T-cell (primary cell): ENCODE measurements at regions not wholly inside any gene's neighbourhood (a gene's known extent, or its start where the extent isn't known, plus 50 kb on each side); places are given as distances from the start of the nearest gene placed in this dataset.

ENCODE experiments used
- ATAC-seq, 4 experiments: fragments of 200-7000 bp in 3 of 4; fragments of 150-1000 bp in 1 of 4; cut with Tn5 transposase; replicated peaks in 1 of 4; 1 replicate in 3 of 4; 2 replicates in 1 of 4; pipeline ENCODE4 v1.10.0; 2021; ENCODE audit warnings: moderate library complexity in 3 of 4, mild to moderate bottlenecking in 2 of 4, moderate number of reproducible peaks in 1 of 4
- CTCF ChIA-PET, 2 donors: fragments of 300-600 bp; sonication (Branson Sonifier 250); formaldehyde crosslinking; loops; one replicate each; lab custom pipeline; 2022; ENCODE audit warnings: antibody characterized with exemption in 2 of 2; lab: Charles Lee
- POLR2A ChIA-PET, 2 donors: fragments of 300-600 bp; sonication (Branson Sonifier 250); formaldehyde crosslinking; loops; one replicate each; lab custom pipeline; 2022; ENCODE audit warnings: antibody characterized with exemption in 2 of 2; lab: Charles Lee
- DNase-seq, 35 experiments: peaks; one replicate each; pipeline versions ENCODE4 v3.0.0 to v3.0.0-alpha.2; 2013 to 2023
- H3K27ac ChIP-seq: one replicate; pipeline ENCODE4 v1.5.1; 2013; ENCODE audit warnings: low read length
- H3K27me3 ChIP-seq, 2 experiments: replicated peaks in 1 of 2; 1 replicate in 1 of 2; 2 replicates in 1 of 2; pipeline versions ENCODE4 v1.6.1 to v1.7.0; 2013; ENCODE audit warnings: low read length in 1 of 2, mixed read lengths in 1 of 2; ENCODE audit not compliant: control insufficient read depth in 2 of 2, insufficient read depth in 2 of 2; ENCODE audit errors: extremely low read depth in 1 of 2
- H3K36me3 ChIP-seq, 2 donors: 1 replicate in 1 of 2; 2 replicates in 1 of 2; pipeline versions ENCODE4 v1.6.1 to v1.7.0; 2013; ENCODE audit warnings: low read length in 1 of 2; ENCODE audit not compliant: control insufficient read depth in 2 of 2, insufficient read depth in 1 of 2; ENCODE audit errors: extremely low read depth in 1 of 2
- H3K4me1 ChIP-seq, 2 experiments: 1 replicate in 1 of 2; 2 replicates in 1 of 2; pipeline versions ENCODE4 v1.6.1 to v1.7.0; 2013; ENCODE audit warnings: low read length in 2 of 2, mixed read lengths in 1 of 2; ENCODE audit not compliant: insufficient read depth in 2 of 2, control insufficient read depth in 1 of 2; ENCODE audit errors: extremely low read depth in 1 of 2
- H3K4me3 ChIP-seq, 2 donors: 1 replicate in 1 of 2; 2 replicates in 1 of 2; pipeline versions ENCODE4 v1.5.1 to v1.7.0; 2013; ENCODE audit warnings: mild to moderate bottlenecking in 2 of 2, low read length in 1 of 2, moderate library complexity in 1 of 2; ENCODE audit not compliant: control insufficient read depth in 1 of 2; ENCODE audit errors: extremely low read depth in 1 of 2
- H3K9me3 ChIP-seq: 2 replicates; pipeline ENCODE4 v1.7.0; 2013
- H3K27ac Mint-ChIP-seq, 2 donors: one replicate each; pipeline ENCODE4 v1.8.0; 2020 to 2021; ENCODE audit warnings: mild to moderate bottlenecking in 2 of 2, mixed read lengths in 2 of 2
- H3K27me3 Mint-ChIP-seq, 2 donors: one replicate each; pipeline ENCODE4 v1.8.0; 2021 to 2022; ENCODE audit warnings: mixed read lengths in 2 of 2
- H3K36me3 Mint-ChIP-seq: one replicate; pipeline ENCODE4 v1.8.0; 2021; ENCODE audit warnings: mixed read lengths
- H3K4me1 Mint-ChIP-seq, 3 donors: one replicate each; pipeline ENCODE4 v1.8.0; 2020 to 2022; ENCODE audit warnings: mixed read lengths in 3 of 3, mild to moderate bottlenecking in 1 of 3
- H3K4me3 Mint-ChIP-seq, 3 donors: one replicate each; pipeline ENCODE4 v1.8.0; 2020 to 2022; ENCODE audit warnings: mild to moderate bottlenecking in 3 of 3, mixed read lengths in 3 of 3, moderate library complexity in 3 of 3
- H3K9me3 Mint-ChIP-seq, 3 donors: one replicate each; pipeline ENCODE4 v1.8.0; 2020 to 2022; ENCODE audit warnings: mixed read lengths in 3 of 3
- WGBS: methylation state at CpG from one replicate; pipeline ENCODE4 v1.1.5; 2013; ENCODE audit warnings: missing lambda C conversion rate; ENCODE audit not compliant: insufficient coverage; 5-methylcytosine and 5-hydroxymethylcytosine counted together

GRCh38 chr20:12072221-12072953 is 154.7 kb downstream of the BTBD3 start:
- Histone ChIP-seq H3K27ac (no peak overlapping the region), H3K4me1 (no peaks in the 10 kb centered on the region), H3K4me3 (no peak overlapping the region), H3K27me3 (no peaks in the 10 kb centered on the region), H3K36me3 (no peaks in the 10 kb centered on the region), H3K9me3 (no peaks in the 10 kb centered on the region)
- Mint-ChIP-seq H3K27me3 (no peaks in the 10 kb centered on the region), H3K27ac (no peak overlapping the region), H3K4me3 (no peak overlapping the region), H3K4me1 (no peaks in the 10 kb centered on the region), H3K9me3 (peaks cover 2 to 12% (median 4%) of the 10 kb centered on the region in 3 donors), H3K36me3 (no peaks in the 10 kb centered on the region)
- POLR2A ChIA-PET = no interaction called here
- CTCF ChIA-PET = no interaction called here
- no peak for ATAC-seq
- WGBS = 73% methylated on average over 4 of the region's 8 CpGs
- no peak for DNase-seq

DNA sequence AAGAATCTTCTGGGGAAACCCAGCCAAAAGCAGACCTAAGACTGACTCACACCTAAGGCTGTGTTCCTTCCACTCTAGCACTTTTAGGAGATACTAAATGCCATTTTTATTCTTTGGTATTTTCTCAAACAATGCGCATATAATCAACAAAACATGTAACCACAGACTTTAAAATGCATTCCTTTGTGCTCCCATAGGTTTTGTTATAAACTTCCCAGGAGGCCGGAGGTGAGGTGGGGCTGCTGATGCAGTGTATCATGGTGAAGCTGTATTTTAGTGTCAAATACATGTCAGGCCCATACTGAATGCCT is 155.2 kb downstream of the BTBD3 start:
- no peaks in the 10 kb centered on the region for H3K36me3 ChIP-seq
- H3K27ac Mint-ChIP-seq = no peak overlapping the region
- H3K27me3 Mint-ChIP-seq = no peaks in the 10 kb centered on the region
- DNase-seq = no peak
- WGBS = no CpG with 5 or more reads among the region's 2 CpGs
- H3K36me3 Mint-ChIP-seq = no peaks in the 10 kb centered on the region
- no peak overlapping the region for H3K4me3 ChIP-seq
- no peak overlapping the region for H3K27ac ChIP-seq
- H3K9me3 Mint-ChIP-seq = peaks cover 2 to 12% (median 4%) of the 10 kb centered on the region in 3 donors
- no peaks in the 10 kb centered on the region for H3K4me1 ChIP-seq
- ATAC-seq = no peak
- POLR2A ChIA-PET = no interaction called here
- CTCF ChIA-PET = no interaction called here
- no peaks in the 10 kb centered on the region for H3K27me3 ChIP-seq
- H3K9me3 ChIP-seq = no peaks in the 10 kb centered on the region
- no peaks in the 10 kb centered on the region for H3K4me1 Mint-ChIP-seq
- H3K4me3 Mint-ChIP-seq = no peak overlapping the region

DNA sequence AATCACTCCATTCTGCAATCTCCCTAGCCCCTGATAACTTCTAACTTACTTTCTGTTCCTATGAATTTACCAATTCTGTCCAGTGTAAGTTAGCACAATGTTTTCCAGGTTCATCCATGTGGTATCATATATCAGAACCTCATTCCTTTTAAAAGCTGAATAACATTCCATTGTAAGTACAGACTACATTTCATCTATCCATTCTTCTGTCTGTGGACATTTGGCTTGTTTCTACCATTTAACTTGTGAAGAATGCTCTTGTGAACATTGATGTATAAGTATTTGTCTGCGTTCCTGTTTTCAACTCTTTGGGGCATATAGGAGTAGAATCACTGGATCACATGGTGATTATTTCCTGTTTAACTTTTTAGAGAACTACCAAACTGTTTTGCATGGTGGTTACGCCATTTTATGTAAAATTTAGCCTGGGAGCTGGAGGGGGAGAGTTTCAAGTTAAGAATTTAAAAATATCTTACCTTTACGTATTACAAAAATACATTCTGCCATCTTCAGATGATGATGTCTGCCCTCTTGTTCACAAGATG is 156.5 kb downstream of the BTBD3 start:
- WGBS = no CpG with 5 or more reads among the region's 3 CpGs
- no peak overlapping the region for H3K4me3 ChIP-seq
- Mint-ChIP-seq H3K4me3 (no peak overlapping the region), H3K9me3 (peaks cover 2 to 8% (median 5%) of the 10 kb centered on the region in 3 donors), H3K27me3 (no peaks in the 10 kb centered on the region), H3K4me1 (no peaks in the 10 kb centered on the region), H3K36me3 (no peaks in the 10 kb centered on the region), H3K27ac (no peak overlapping the region)
- no peaks in the 10 kb centered on the region for H3K27me3 ChIP-seq
- DNase-seq (no peak), ATAC-seq (no peak)
- H3K9me3 ChIP-seq = no peaks in the 10 kb centered on the region
- no peaks in the 10 kb centered on the region for H3K4me1 ChIP-seq
- ChIA-PET CTCF (no interaction called here), POLR2A (no interaction called here)
- no peak overlapping the region for H3K27ac ChIP-seq
- H3K36me3 ChIP-seq = no peaks in the 10 kb centered on the region

DNA sequence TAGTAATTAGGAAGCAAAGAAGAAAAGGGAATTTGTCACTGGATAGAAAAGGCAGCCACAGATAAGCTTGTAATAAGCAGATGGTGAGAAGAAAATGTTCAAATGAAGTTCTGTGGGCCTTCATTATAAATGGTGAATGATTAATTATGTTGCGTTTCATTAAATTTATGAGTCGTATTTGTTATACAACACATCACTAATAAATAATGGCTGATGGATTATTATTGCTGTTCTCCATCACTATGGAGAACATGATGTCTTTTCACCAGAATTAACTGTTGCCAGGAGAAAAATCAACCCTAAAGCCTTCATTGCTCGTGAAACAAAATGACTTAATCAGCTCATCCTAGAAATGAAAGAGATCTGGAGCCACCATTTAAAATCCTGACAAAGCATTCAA is 158.5 kb downstream of the BTBD3 start:
- DNase-seq (no peak), ATAC-seq (no peak)
- H3K4me3 ChIP-seq = no peak overlapping the region
- no peaks in the 10 kb centered on the region for H3K4me1 ChIP-seq
- no peaks in the 10 kb centered on the region for H3K36me3 Mint-ChIP-seq
- ChIA-PET POLR2A (no interaction called here), CTCF (no interaction called here)
- no peak overlapping the region for H3K4me3 Mint-ChIP-seq
- no peak overlapping the region for H3K27ac Mint-ChIP-seq
- no peaks in the 10 kb centered on the region for H3K27me3 Mint-ChIP-seq
- no peak overlapping the region for H3K27ac ChIP-seq
- no peaks in the 10 kb centered on the region for H3K9me3 ChIP-seq
- peaks cover 2 to 10% (median 6%) of the 10 kb centered on the region in 3 donors for H3K9me3 Mint-ChIP-seq
- no peaks in the 10 kb centered on the region for H3K36me3 ChIP-seq
- WGBS = 17% methylated on average over 1 of the region's 3 CpGs
- H3K4me1 Mint-ChIP-seq = no peaks in the 10 kb centered on the region
- no peaks in the 10 kb centered on the region for H3K27me3 ChIP-seq

- WGBS = 93% methylated on average over 5 of the region's 7 CpGs
- H3K4me1 ChIP-seq = no peaks in the 10 kb centered on the region
- no peak for DNase-seq
- Mint-ChIP-seq H3K27me3 (no peaks in the 10 kb centered on the region), H3K27ac (no peak overlapping the region), H3K9me3 (peaks cover 2 to 17% (median 6%) of the 10 kb centered on the region in 3 donors), H3K36me3 (no peaks in the 10 kb centered on the region), H3K4me1 (no peaks in the 10 kb centered on the region), H3K4me3 (no peak overlapping the region)
- H3K4me3 ChIP-seq = no peak overlapping the region
- ChIA-PET CTCF (no interaction called here), POLR2A (no interaction called here)
- no peak for ATAC-seq
- no peaks in the 10 kb centered on the region for H3K36me3 ChIP-seq
- no peak overlapping the region for H3K27ac ChIP-seq
- no peaks in the 10 kb centered on the region for H3K27me3 ChIP-seq
- no peaks in the 10 kb centered on the region for H3K9me3 ChIP-seq
These were observed 160.2 kb downstream of the BTBD3 start for GRCh38 chr20:12077875-12078274.

- ATAC-seq (no peak), DNase-seq (no peak)
- Histone ChIP-seq H3K9me3 (no peaks in the 10 kb centered on the region), H3K36me3 (no peaks in the 10 kb centered on the region), H3K4me1 (no peaks in the 10 kb centered on the region), H3K27me3 (no peaks in the 10 kb centered on the region), H3K4me3 (no peak overlapping the region), H3K27ac (no peak overlapping the region)
- Mint-ChIP-seq H3K27me3 (no peaks in the 10 kb centered on the region), H3K27ac (no peak overlapping the region), H3K36me3 (no peaks in the 10 kb centered on the region), H3K4me1 (no peaks in the 10 kb centered on the region), H3K9me3 (peaks cover 0 to 17% (median 4%) of the 10 kb centered on the region in 3 donors), H3K4me3 (no peak overlapping the region)
- ChIA-PET POLR2A (no interaction called here), CTCF (no interaction called here)
- 85% methylated on average over 3 of the region's 4 CpGs for WGBS
These were observed 161.8 kb downstream of the BTBD3 start for GRCh38 chr20:12079490-12079889.
